HCT116 (cell line): ENCODE measurements at regions not wholly inside any gene's neighbourhood (a gene's known extent, or its start where the extent isn't known, plus 50 kb on each side); places are given as distances from the start of the nearest gene placed in this dataset.

ENCODE experiments used
- ATAC-seq: fragments of 200-7000 bp; cut with Tn5 transposase; 2 replicates; pipeline ENCODE4 v1.9.1; 2020; ENCODE audit warnings: mild to moderate bottlenecking, moderate library complexity
- BruUV-seq: library from RNA; stranded (reverse); fragments of 400-500 nt; replicated peaks from 2 replicates; lab custom pipeline; 2021; lab: Mats Ljungman, UMichigan
- CTCF ChIA-PET: fragments of 300-600 bp; sonication (Branson Sonifier 250); formaldehyde crosslinking; loops from one replicate; lab custom pipeline; 2021; ENCODE audit warnings: antibody characterized with exemption; lab: Charles Lee
- POLR2A ChIA-PET: fragments of 300-600, 350-600 bp; sonication (Branson Sonifier 250); formaldehyde crosslinking; loops from one replicate; lab custom pipeline; 2021; ENCODE audit warnings: antibody characterized with exemption; lab: Charles Lee
- RAD21 ChIA-PET, 2 experiments: fragments of 300-600 bp; sonication (Branson Sonifier 250); formaldehyde crosslinking; loops; one replicate each; lab custom pipeline; 2023; ENCODE audit warnings: low total read pairs in 2 of 2; ENCODE audit not compliant: uncharacterized antibody in 2 of 2, unreplicated experiment in 2 of 2, low non-redundant PET in 1 of 2; lab: Charles Lee
- DNase-seq: peaks from one replicate; pipeline ENCODE4 v3.0.0-alpha.2; 2010; ENCODE audit warnings: low read depth, low spot score
- H2AFZ ChIP-seq: fragments of 200-600 bp; shearing (Covaris generic), sonication (generic); 2 replicates; pipeline ENCODE4 v1.6.1; 2017; ENCODE audit warnings: low read depth, mixed run types, mixed read lengths, antibody characterized with exemption, low read length; ENCODE audit not compliant: poor library complexity, severe bottlenecking
- H3K27ac ChIP-seq: 2 replicates; pipeline ENCODE4 v1.5.1; 2012; ENCODE audit warnings: low read depth, low read length
- H3K27me3 ChIP-seq: fragments of 200-600 bp; sonication (generic); 2 replicates; pipeline ENCODE4 v1.6.1; 2016; ENCODE audit warnings: mixed run types, low read length, mixed read lengths; ENCODE audit not compliant: insufficient read depth
- H3K36me3 ChIP-seq, 2 experiments: fragments of 200-500 bp in 1 of 2; fragments of 200-600 bp in 1 of 2; sonication (Bioruptor generic) in 1 of 2; sonication (generic) in 1 of 2; 2 replicates each; pipeline versions ENCODE4 v1.5.1 to v1.6.1; 2014 to 2016; ENCODE audit warnings: low read length in 2 of 2, inconsistent platforms in 1 of 2, mixed read lengths in 1 of 2, mixed run types in 1 of 2; ENCODE audit not compliant: insufficient read depth in 2 of 2, control insufficient read depth in 1 of 2
- H3K4me1 ChIP-seq, 2 experiments: fragments of 200-600 bp in 1 of 2; sonication (generic) in 1 of 2; 2 replicates each; pipeline versions ENCODE4 v1.5.1 to v1.6.1; 2012 to 2017; ENCODE audit warnings: low read length in 2 of 2, inconsistent platforms in 1 of 2, mild to moderate bottlenecking in 1 of 2, mixed read lengths in 1 of 2, mixed run types in 1 of 2, moderate library complexity in 1 of 2; ENCODE audit not compliant: insufficient read depth in 2 of 2, control insufficient read depth in 1 of 2
- H3K4me2 ChIP-seq: fragments of 200-600 bp; sonication (generic); 2 replicates; pipeline ENCODE4 v1.6.1; 2017; ENCODE audit warnings: mixed run types, low read length, mixed read lengths
- H3K4me3 ChIP-seq, 2 experiments: fragments of 200-600 bp in 1 of 2; sonication (generic) in 1 of 2; replicated peaks in 1 of 2; 2 replicates each; pipeline ENCODE4 v1.5.1; 2011 to 2016; ENCODE audit warnings: low read length in 2 of 2, control low read depth in 1 of 2, low read depth in 1 of 2, mild to moderate bottlenecking in 1 of 2, mixed read lengths in 1 of 2, mixed run types in 1 of 2
- H3K79me2 ChIP-seq: fragments of 200-600 bp; sonication (generic); 2 replicates; pipeline ENCODE4 v1.6.1; 2017; ENCODE audit warnings: mild to moderate bottlenecking, mixed run types, low read length, moderate library complexity, mixed read lengths; ENCODE audit not compliant: insufficient read depth
- H3K9ac ChIP-seq: fragments of 200-600 bp; sonication (generic); 2 replicates; pipeline ENCODE4 v1.6.1; 2016; ENCODE audit warnings: low read length, mixed read lengths
- H3K9me2 ChIP-seq: fragments of 200-600 bp; sonication (generic), shearing (Covaris generic); 2 replicates; pipeline ENCODE4 v1.6.1; 2017; ENCODE audit warnings: mixed run types, mild to moderate bottlenecking, moderate library complexity; ENCODE audit not compliant: insufficient read depth
- H3K9me3 ChIP-seq, 2 experiments: fragments of 200-500 bp in 1 of 2; fragments of 200-600 bp in 1 of 2; sonication (Bioruptor generic) in 1 of 2; sonication (generic) in 1 of 2; 2 replicates each; pipeline ENCODE4 v1.6.1; 2014 to 2017; ENCODE audit warnings: low read length in 2 of 2, mixed read lengths in 2 of 2, inconsistent platforms in 1 of 2, low read depth in 1 of 2, mild to moderate bottlenecking in 1 of 2, mixed run types in 1 of 2, moderate library complexity in 1 of 2; ENCODE audit not compliant: control insufficient read depth in 1 of 2, insufficient read depth in 1 of 2
- H4K20me1 ChIP-seq: fragments of 200-600 bp; sonication (generic), shearing (Covaris generic); 2 replicates; pipeline ENCODE4 v1.6.1; 2017; ENCODE audit warnings: mixed run types, mild to moderate bottlenecking, moderate library complexity; ENCODE audit not compliant: insufficient read depth
- CBX3 ChIP-seq: IDR thresholded peaks from 2 replicates; pipeline ENCODE4 v1.6.1; 2012; ENCODE audit warnings: low read depth
- CTCF ChIP-seq, 3 experiments: fragments of 200-600 bp in 1 of 3; sonication (generic) in 1 of 3; IDR thresholded peaks in 2 of 3; conservative IDR thresholded peaks in 1 of 3; 2 replicates each; pipeline ENCODE4 v1.5.1; 2012 to 2017; ENCODE audit warnings: low read depth in 2 of 3, low read length in 2 of 3, antibody characterized with exemption in 1 of 3, borderline replicate concordance in 1 of 3, control low read depth in 1 of 3, mild to moderate bottlenecking in 1 of 3, mixed read lengths in 1 of 3, mixed run types in 1 of 3, moderate library complexity in 1 of 3; ENCODE audit not compliant: insufficient read depth in 1 of 3
- EGR1 ChIP-seq: IDR thresholded peaks from 2 replicates; pipeline ENCODE4 v1.6.1; 2012; ENCODE audit warnings: low read depth
- ELF1 ChIP-seq: IDR thresholded peaks from 2 replicates; pipeline ENCODE4 v1.6.1; 2012; ENCODE audit warnings: low read depth, borderline replicate concordance
- EZH2 ChIP-seq: fragments of 200-600 bp; sonication (generic); IDR thresholded peaks from 2 replicates; pipeline ENCODE4 v1.6.1; 2017; ENCODE audit warnings: antibody characterized with exemption, mixed run types
- EZH2phosphoT487 ChIP-seq: fragments of 200-600 bp; IDR thresholded peaks from 2 replicates; pipeline ENCODE4 v1.6.1; 2018; ENCODE audit warnings: antibody characterized with exemption, borderline replicate concordance
- POLR2A ChIP-seq: IDR thresholded peaks from 2 replicates; pipeline ENCODE4 v1.7.0; 2011; ENCODE audit warnings: borderline replicate concordance; ENCODE audit not compliant: insufficient read depth, insufficient read length; ENCODE audit errors: extremely low read depth
- POLR2AphosphoS5 ChIP-seq: IDR thresholded peaks from 2 replicates; pipeline ENCODE4 v1.6.1; 2011; ENCODE audit warnings: mild to moderate bottlenecking, low read depth, low read length, moderate library complexity
- RAD21 ChIP-seq: IDR thresholded peaks from 2 replicates; pipeline ENCODE4 v1.6.1; 2012; ENCODE audit warnings: low read depth, mild to moderate bottlenecking
- SIN3A ChIP-seq: IDR thresholded peaks from 2 replicates; pipeline ENCODE4 v1.6.1; 2012; ENCODE audit warnings: low read depth
- SP1 ChIP-seq: IDR thresholded peaks from 2 replicates; pipeline ENCODE4 v1.6.1; 2012; ENCODE audit warnings: low read depth
- YY1 ChIP-seq: IDR thresholded peaks from 2 replicates; pipeline ENCODE4 v1.6.1; 2011; ENCODE audit warnings: low read length, low read depth, moderate library complexity, mild to moderate bottlenecking; ENCODE audit not compliant: insufficient replicate concordance; ENCODE audit errors: extremely low read depth
- ZFX ChIP-seq: fragments of 450-650 bp; IDR thresholded peaks from 2 replicates; pipeline ENCODE4 v1.6.1; 2017
- intact Hi-C: fragments of 100-400 bp; cut with micrococcal nuclease; formaldehyde crosslinking; loops from 2 replicates; pipeline ENCODE4 v1.10.0; 2022
- TF ChIP-seq, protein P1 (sequence below): IDR thresholded peaks from 2 replicates; pipeline ENCODE4 v1.6.1; 2012; ENCODE audit warnings: low read depth
- TF ChIP-seq, protein P2 (sequence below): IDR thresholded peaks from 2 replicates; pipeline ENCODE4 v1.6.1; 2012
- TF ChIP-seq, protein P3 (sequence below): IDR thresholded peaks from 2 replicates; pipeline ENCODE4 v1.6.1; 2012
- TF ChIP-seq, protein P4 (sequence below): IDR thresholded peaks from 2 replicates; pipeline ENCODE4 v1.6.1; 2011; ENCODE audit warnings: mild to moderate bottlenecking, low read length, moderate library complexity; ENCODE audit not compliant: insufficient replicate concordance; ENCODE audit errors: extremely low read depth

DNA sequence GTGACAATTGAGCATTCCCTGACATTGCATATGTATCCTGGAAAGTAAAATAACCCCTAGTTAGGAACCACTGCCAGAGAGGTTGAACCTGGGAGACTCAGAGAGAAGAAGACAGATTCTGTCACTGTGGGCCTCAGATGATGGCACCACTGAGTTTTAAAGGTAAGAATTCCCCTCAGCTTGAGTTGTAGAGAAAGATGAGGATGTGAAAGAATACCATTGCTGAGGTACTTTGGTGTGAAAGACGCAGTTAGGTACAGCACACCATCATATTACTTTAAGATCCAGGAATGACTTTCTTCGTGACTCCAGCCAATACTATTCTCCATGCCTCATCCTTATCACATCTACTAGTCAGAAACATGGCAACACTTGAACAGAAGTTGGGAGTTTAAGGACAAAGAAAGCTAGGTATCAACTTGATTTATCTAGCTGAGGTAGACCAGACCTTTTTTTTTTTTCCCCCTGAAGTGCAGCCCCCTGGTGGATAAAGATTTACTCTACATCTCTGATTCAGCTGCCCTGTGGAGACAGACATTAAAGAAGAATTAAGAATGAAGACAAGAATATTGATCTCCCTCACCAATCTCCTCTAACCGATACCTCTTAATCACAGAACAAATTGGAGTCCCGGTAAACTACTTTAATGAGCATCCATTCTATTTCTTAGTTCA is 630.5 kb upstream of the FANCL start:
- Histone ChIP-seq H3K4me2 (no peak overlapping the region), H3K9me3 (no peaks in the 10 kb centered on the region), H3K27ac (no peak overlapping the region), H3K9me2 (no peaks in the 10 kb centered on the region), H3K79me2 (no peaks in the 10 kb centered on the region), H3K4me3 (no peak overlapping the region), H3K36me3 (no peaks in the 10 kb centered on the region), H3K4me1 (no peaks in the 10 kb centered on the region), H3K9ac (no peak overlapping the region), H2AFZ (no peak overlapping the region), H4K20me1 (no peaks in the 10 kb centered on the region), H3K27me3 (peaks cover 2% of the 10 kb centered on the region; the same call in 1 of the 2 replicates)
- ChIA-PET CTCF (interaction anchor here (0.6 to 1.1 kb wide), 3 partner anchors 109 to 300 kb away, joined by 4 to 5 read pairs (median 4); no protein-coding TSS in a partner anchor), RAD21 (no interaction called here), POLR2A (no interaction called here)
- no TSS peak for BruUV-seq
- DNase-seq (no peak), ATAC-seq (peak; percentile 54; the same call in 1 of the 2 replicates)
- intact Hi-C loops: loop anchor here (1.0 kb wide), 2 partner anchors 109 to 300 kb away; no protein-coding TSS in a partner anchor
- TF ChIP-seq, protein P1, sequence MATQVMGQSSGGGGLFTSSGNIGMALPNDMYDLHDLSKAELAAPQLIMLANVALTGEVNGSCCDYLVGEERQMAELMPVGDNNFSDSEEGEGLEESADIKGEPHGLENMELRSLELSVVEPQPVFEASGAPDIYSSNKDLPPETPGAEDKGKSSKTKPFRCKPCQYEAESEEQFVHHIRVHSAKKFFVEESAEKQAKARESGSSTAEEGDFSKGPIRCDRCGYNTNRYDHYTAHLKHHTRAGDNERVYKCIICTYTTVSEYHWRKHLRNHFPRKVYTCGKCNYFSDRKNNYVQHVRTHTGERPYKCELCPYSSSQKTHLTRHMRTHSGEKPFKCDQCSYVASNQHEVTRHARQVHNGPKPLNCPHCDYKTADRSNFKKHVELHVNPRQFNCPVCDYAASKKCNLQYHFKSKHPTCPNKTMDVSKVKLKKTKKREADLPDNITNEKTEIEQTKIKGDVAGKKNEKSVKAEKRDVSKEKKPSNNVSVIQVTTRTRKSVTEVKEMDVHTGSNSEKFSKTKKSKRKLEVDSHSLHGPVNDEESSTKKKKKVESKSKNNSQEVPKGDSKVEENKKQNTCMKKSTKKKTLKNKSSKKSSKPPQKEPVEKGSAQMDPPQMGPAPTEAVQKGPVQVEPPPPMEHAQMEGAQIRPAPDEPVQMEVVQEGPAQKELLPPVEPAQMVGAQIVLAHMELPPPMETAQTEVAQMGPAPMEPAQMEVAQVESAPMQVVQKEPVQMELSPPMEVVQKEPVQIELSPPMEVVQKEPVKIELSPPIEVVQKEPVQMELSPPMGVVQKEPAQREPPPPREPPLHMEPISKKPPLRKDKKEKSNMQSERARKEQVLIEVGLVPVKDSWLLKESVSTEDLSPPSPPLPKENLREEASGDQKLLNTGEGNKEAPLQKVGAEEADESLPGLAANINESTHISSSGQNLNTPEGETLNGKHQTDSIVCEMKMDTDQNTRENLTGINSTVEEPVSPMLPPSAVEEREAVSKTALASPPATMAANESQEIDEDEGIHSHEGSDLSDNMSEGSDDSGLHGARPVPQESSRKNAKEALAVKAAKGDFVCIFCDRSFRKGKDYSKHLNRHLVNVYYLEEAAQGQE: no peak
- TF ChIP-seq ZFX (no peak), SP1 (no peak), EGR1 (no peak), EZH2phosphoT487 (no peak), RAD21 (peak; percentile 15; the same call in 1 of the 2 replicates), CBX3 (no peak), YY1 (no peak), CTCF (IDR thresholded peaks at IDR 0.05 in 2 of 3, conservative IDR thresholded peaks at IDR 0.05 in 1 of 3; ENCODE audit: borderline replicate concordance in 1 of 3, insufficient read depth in 1 of 3, low read depth in 2 of 3, low read length in 2 of 3) (peak in 2 of 3 experiments; percentile 27 to 54; a peak in 4 of 6 replicates), POLR2AphosphoS5 (no peak), SIN3A (no peak), ELF1 (no peak), EZH2 (no peak), POLR2A (no peak)
- TF ChIP-seq, protein P2, sequence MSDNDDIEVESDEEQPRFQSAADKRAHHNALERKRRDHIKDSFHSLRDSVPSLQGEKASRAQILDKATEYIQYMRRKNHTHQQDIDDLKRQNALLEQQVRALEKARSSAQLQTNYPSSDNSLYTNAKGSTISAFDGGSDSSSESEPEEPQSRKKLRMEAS: no peak
- TF ChIP-seq, protein P3, sequence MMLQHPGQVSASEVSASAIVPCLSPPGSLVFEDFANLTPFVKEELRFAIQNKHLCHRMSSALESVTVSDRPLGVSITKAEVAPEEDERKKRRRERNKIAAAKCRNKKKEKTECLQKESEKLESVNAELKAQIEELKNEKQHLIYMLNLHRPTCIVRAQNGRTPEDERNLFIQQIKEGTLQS: no peak
- TF ChIP-seq, protein P4, sequence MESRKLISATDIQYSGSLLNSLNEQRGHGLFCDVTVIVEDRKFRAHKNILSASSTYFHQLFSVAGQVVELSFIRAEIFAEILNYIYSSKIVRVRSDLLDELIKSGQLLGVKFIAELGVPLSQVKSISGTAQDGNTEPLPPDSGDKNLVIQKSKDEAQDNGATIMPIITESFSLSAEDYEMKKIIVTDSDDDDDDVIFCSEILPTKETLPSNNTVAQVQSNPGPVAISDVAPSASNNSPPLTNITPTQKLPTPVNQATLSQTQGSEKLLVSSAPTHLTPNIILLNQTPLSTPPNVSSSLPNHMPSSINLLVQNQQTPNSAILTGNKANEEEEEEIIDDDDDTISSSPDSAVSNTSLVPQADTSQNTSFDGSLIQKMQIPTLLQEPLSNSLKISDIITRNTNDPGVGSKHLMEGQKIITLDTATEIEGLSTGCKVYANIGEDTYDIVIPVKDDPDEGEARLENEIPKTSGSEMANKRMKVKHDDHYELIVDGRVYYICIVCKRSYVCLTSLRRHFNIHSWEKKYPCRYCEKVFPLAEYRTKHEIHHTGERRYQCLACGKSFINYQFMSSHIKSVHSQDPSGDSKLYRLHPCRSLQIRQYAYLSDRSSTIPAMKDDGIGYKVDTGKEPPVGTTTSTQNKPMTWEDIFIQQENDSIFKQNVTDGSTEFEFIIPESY: no peak
